Activated gamma-delta T cell treated with anti-CD3 and anti-CD28 coated beads, Interleukin-2, amount 50 U/mL, for 16 hours (primary cell): ENCODE measurements at regions not wholly inside any gene's neighbourhood (a gene's known extent, or its start where the extent isn't known, plus 50 kb on each side); places are given as distances from the start of the nearest gene placed in this dataset.
A peak's percentile ranks its signal among the peaks of the same experiment; 100 is the strongest.

ENCODE experiments used
- DNase-seq: peaks from one replicate; pipeline ENCODE4 v3.0.0-alpha.2; 2020; ENCODE audit warnings: low read depth

- DNase-seq: no peak
Observed at GRCh38 chr12:4134448-4135263, 138.9 kb upstream of the CCND2 start.

GRCh38 chr12:4133636-4134447, 139.7 kb upstream of the CCND2 start:
- DNase-seq: no peak

- no peak for DNase-seq
Observed at GRCh38 chr12:4133029-4133428, 140.5 kb upstream of the CCND2 start.

- no peak for DNase-seq
Observed at GRCh38 chr12:4121506-4122020, 152.0 kb upstream of the CCND2 start.

- DNase-seq: no peak
Observed at GRCh38 chr12:4120316-4120917, 153.1 kb upstream of the CCND2 start.

GRCh38 chr12:4119157-4119761, 154.3 kb upstream of the CCND2 start:
- DNase-seq: no peak

- no peak for DNase-seq
Observed at GRCh38 chr12:4118601-4119156, 154.9 kb upstream of the CCND2 start.

GRCh38 chr12:4118017-4118510, 155.5 kb upstream of the CCND2 start:
- no peak for DNase-seq

- DNase-seq: no peak
Observed at GRCh38 chr12:4117386-4118016, 156.1 kb upstream of the CCND2 start.

- no peak for DNase-seq
Observed at GRCh38 chr12:4116251-4117111, 157.1 kb upstream of the CCND2 start.

GRCh38 chr12:4115570-4115969, 158.0 kb upstream of the CCND2 start:
- no peak for DNase-seq

- DNase-seq: no peak
Observed at GRCh38 chr12:4114986-4115385, 158.6 kb upstream of the CCND2 start.

- no peak for DNase-seq
Observed at GRCh38 chr12:4112734-4113325, 160.7 kb upstream of the CCND2 start.

GRCh38 chr12:4112290-4112689, 161.3 kb upstream of the CCND2 start:
- no peak for DNase-seq

GRCh38 chr12:4111010-4111409, 162.6 kb upstream of the CCND2 start:
- DNase-seq: no peak

GRCh38 chr12:4109826-4110225, 163.7 kb upstream of the CCND2 start:
- no peak for DNase-seq

- no peak for DNase-seq
Observed at GRCh38 chr12:4108803-4109345, 164.7 kb upstream of the CCND2 start.

- DNase-seq: no peak
Observed at GRCh38 chr12:4107911-4108697, 165.5 kb upstream of the CCND2 start.

- peak; percentile 61 for DNase-seq
Observed at GRCh38 chr12:4107436-4107878, 166.1 kb upstream of the CCND2 start.
